IMR-90 (cell line): ENCODE measurements at regions not wholly inside any gene's neighbourhood (a gene's known extent, or its start where the extent isn't known, plus 50 kb on each side); places are given as distances from the start of the nearest gene placed in this dataset.

ENCODE experiments used
- ATAC-seq: fragments of 200-7000 bp; cut with Tn5 transposase; 2 replicates; pipeline ENCODE4 v1.9.1; 2020; ENCODE audit warnings: low read depth, mild to moderate bottlenecking, moderate library complexity
- BruUV-seq: library from RNA; stranded (reverse); fragments of 400-500 nt; replicated peaks from 2 replicates; lab custom pipeline; 2021; lab: Mats Ljungman, UMichigan
- CTCF ChIA-PET: fragments of 300-600 bp; formaldehyde crosslinking; extraction: SDS; loops from one replicate; lab custom pipeline; 2021; ENCODE audit warnings: antibody characterized with exemption; lab: Yijun Ruan, JAX
- POLR2A ChIA-PET: fragments of 300-600 bp; sonication (Branson Sonifier 250); formaldehyde crosslinking; loops from one replicate; lab custom pipeline; 2022; ENCODE audit warnings: antibody characterized with exemption; ENCODE audit not compliant: unreplicated experiment; lab: Charles Lee
- DNase-seq: peaks from one replicate; pipeline ENCODE4 v3.0.0; 2013
- H2AFZ ChIP-seq: replicated peaks from 2 replicates; pipeline ENCODE3; 2013; ENCODE audit warnings: low read length, mild to moderate bottlenecking; ENCODE audit not compliant: poor library complexity
- H2AK5ac ChIP-seq: 2 replicates; pipeline ENCODE4 v1.6.1; 2013; ENCODE audit warnings: low read depth, low read length, inconsistent platforms
- H2AK9ac ChIP-seq: replicated peaks from 2 replicates; pipeline ENCODE3; 2013; ENCODE audit warnings: mild to moderate bottlenecking, low read depth, low read length, moderate library complexity; ENCODE audit not compliant: poor library complexity
- H2BK120ac ChIP-seq: 2 replicates; pipeline ENCODE4 v1.6.1; 2013; ENCODE audit warnings: low read depth, low read length, inconsistent platforms
- H2BK15ac ChIP-seq: 3 replicates; pipeline ENCODE4 v1.6.1; 2013; ENCODE audit warnings: low read depth, low read length, inconsistent platforms
- H2BK20ac ChIP-seq: 2 replicates; pipeline ENCODE4 v1.6.1; 2013; ENCODE audit warnings: low read depth, mild to moderate bottlenecking, inconsistent platforms, low read length, moderate library complexity
- H2BK5ac ChIP-seq: 2 replicates; pipeline ENCODE4 v1.6.1; 2013; ENCODE audit warnings: mild to moderate bottlenecking, low read depth, low read length, inconsistent platforms; ENCODE audit not compliant: poor library complexity, severe bottlenecking
- H3K14ac ChIP-seq: replicated peaks from 2 replicates; pipeline ENCODE4 v1.6.1; 2013; ENCODE audit warnings: low read depth, low read length, inconsistent platforms
- H3K18ac ChIP-seq: 2 replicates; pipeline ENCODE4 v1.6.1; 2013; ENCODE audit warnings: low read depth, low read length, control low read depth
- H3K23ac ChIP-seq: 2 replicates; pipeline ENCODE4 v1.6.1; 2013; ENCODE audit warnings: low read depth, low read length, inconsistent platforms
- H3K27ac ChIP-seq: 2 replicates; pipeline ENCODE4 v1.5.1; 2013; ENCODE audit warnings: mild to moderate bottlenecking, control low read depth, low read length; ENCODE audit not compliant: insufficient read depth
- H3K27me3 ChIP-seq: 2 replicates; pipeline ENCODE4 v1.6.1; 2013; ENCODE audit warnings: low read length; ENCODE audit not compliant: control insufficient read depth, insufficient read depth
- H3K36me3 ChIP-seq: 2 replicates; pipeline ENCODE4 v1.6.1; 2013; ENCODE audit warnings: low read length, mixed read lengths; ENCODE audit not compliant: control insufficient read depth, insufficient read depth
- H3K4ac ChIP-seq: 2 replicates; pipeline ENCODE4 v1.6.1; 2013; ENCODE audit warnings: low read depth, low read length, inconsistent platforms
- H3K4me1 ChIP-seq: 2 replicates; pipeline ENCODE4 v1.6.1; 2013; ENCODE audit warnings: low read length, mixed read lengths; ENCODE audit not compliant: control insufficient read depth, insufficient read depth
- H3K4me2 ChIP-seq: 2 replicates; pipeline ENCODE4 v1.6.1; 2013; ENCODE audit warnings: low read depth, mild to moderate bottlenecking, control low read depth, low read length, moderate library complexity
- H3K4me3 ChIP-seq: 2 replicates; pipeline ENCODE4 v1.5.1; 2013; ENCODE audit warnings: low read depth, mild to moderate bottlenecking, control low read depth, low read length, moderate library complexity; ENCODE audit not compliant: insufficient read depth
- H3K56ac ChIP-seq: 2 replicates; pipeline ENCODE4 v1.6.1; 2013; ENCODE audit warnings: low read length, inconsistent platforms; ENCODE audit not compliant: insufficient read depth; ENCODE audit errors: extremely low read depth
- H3K79me1 ChIP-seq, 2 experiments: 2 replicates each; pipeline ENCODE4 v1.6.1; 2013; ENCODE audit warnings: low read length in 2 of 2, inconsistent platforms in 1 of 2, low read depth in 1 of 2
- H3K9ac ChIP-seq: 2 replicates; pipeline ENCODE4 v1.6.1; 2013; ENCODE audit warnings: low read depth, low read length, control low read depth
- H3K9me1 ChIP-seq: 2 replicates; pipeline ENCODE4 v1.6.1; 2013; ENCODE audit warnings: low read length, inconsistent platforms; ENCODE audit not compliant: insufficient read depth
- H3K9me3 ChIP-seq: 2 replicates; pipeline ENCODE4 v1.6.1; 2013; ENCODE audit warnings: low read length; ENCODE audit not compliant: control insufficient read depth, insufficient read depth
- H4K20me1 ChIP-seq: 2 replicates; pipeline ENCODE4 v1.6.1; 2013; ENCODE audit warnings: low read length, inconsistent platforms; ENCODE audit not compliant: insufficient read depth
- H4K5ac ChIP-seq: 2 replicates; pipeline ENCODE4 v1.6.1; 2013; ENCODE audit warnings: mild to moderate bottlenecking, low read depth, low read length, control low read depth
- H4K8ac ChIP-seq, 2 experiments: 2 replicates each; pipeline ENCODE4 v1.6.1; 2013; ENCODE audit warnings: low read depth in 2 of 2, low read length in 2 of 2, control low read depth in 1 of 2, inconsistent platforms in 1 of 2
- H4K91ac ChIP-seq: 2 replicates; pipeline ENCODE4 v1.6.1; 2013; ENCODE audit warnings: low read depth, low read length, inconsistent platforms; ENCODE audit not compliant: insufficient read depth
- CTCF ChIP-seq: conservative IDR thresholded peaks from 2 replicates; pipeline ENCODE4 v1.5.1; 2012; ENCODE audit warnings: mild to moderate bottlenecking, low read depth, low read length, improper control_type of control experiment
- ELK1 ChIP-seq: fragments of 150-350 bp; IDR thresholded peaks from 2 replicates; pipeline ENCODE4 v1.6.1; 2016; ENCODE audit warnings: low read depth, mild to moderate bottlenecking, low read length, moderate library complexity, borderline replicate concordance
- FOS ChIP-seq: fragments of 150-350 bp; IDR thresholded peaks from 2 replicates; pipeline ENCODE4 v1.6.1; 2016; ENCODE audit warnings: low read depth, low read length
- MAFK ChIP-seq: IDR thresholded peaks from 2 replicates; pipeline ENCODE4 v1.6.1; 2012; ENCODE audit warnings: low read depth, low read length, improper control_type of control experiment
- MAZ ChIP-seq: IDR thresholded peaks from 2 replicates; pipeline ENCODE4 v1.6.1; 2012; ENCODE audit warnings: low read depth, mild to moderate bottlenecking, low read length, improper control_type of control experiment, moderate library complexity, borderline replicate concordance
- MXI1 ChIP-seq: IDR thresholded peaks from 2 replicates; pipeline ENCODE4 v1.6.1; 2012; ENCODE audit warnings: low read depth, mild to moderate bottlenecking, low read length, moderate library complexity, borderline replicate concordance
- NFE2L2 ChIP-seq: fragments of 150-350 bp; IDR thresholded peaks from 2 replicates; pipeline ENCODE4 v1.6.1; 2016; ENCODE audit warnings: low read depth, mild to moderate bottlenecking, low read length
- POLR2A ChIP-seq: IDR thresholded peaks from 2 replicates; pipeline ENCODE4 v1.6.1; 2012; ENCODE audit warnings: mild to moderate bottlenecking, low read depth, low read length
- RAD21 ChIP-seq: IDR thresholded peaks from 2 replicates; pipeline ENCODE4 v1.6.1; 2012; ENCODE audit warnings: low read length, improper control_type of control experiment
- RCOR1 ChIP-seq: IDR thresholded peaks from 2 replicates; pipeline ENCODE4 v1.6.1; 2012; ENCODE audit warnings: mild to moderate bottlenecking, low read length, improper control_type of control experiment; ENCODE audit not compliant: insufficient replicate concordance
- SMC3 ChIP-seq: fragments of 150-350 bp; IDR thresholded peaks from 2 replicates; pipeline ENCODE4 v1.6.1; 2016; ENCODE audit warnings: low read depth, mild to moderate bottlenecking, antibody characterized with exemption, low read length, moderate library complexity
- USF2 ChIP-seq: fragments of 150-350 bp; IDR thresholded peaks from 2 replicates; pipeline ENCODE4 v1.6.1; 2017; ENCODE audit warnings: mild to moderate bottlenecking, antibody characterized with exemption, low read length, low read depth
- WGBS, 2 experiments: methylation state at CpG; one replicate each; pipeline versions ENCODE4 v1.1.5 to v1.1.7; 2013; ENCODE audit warnings: missing lambda C conversion rate in 2 of 2; ENCODE audit not compliant: insufficient read length in 1 of 2; ENCODE audit errors: extremely low coverage in 2 of 2; 5-methylcytosine and 5-hydroxymethylcytosine counted together
- dilution Hi-C: fragments of 300-500 bp; cut with HindIII; formaldehyde crosslinking; loops from one replicate; pipeline ENCODE4 v1.14.3; 2018; ENCODE audit warnings: low sequenced_read_pairs; ENCODE audit not compliant: unreplicated experiment
- in situ Hi-C: fragments of 300-500 bp; cut with MboI; formaldehyde crosslinking; loops from 3 replicates; pipeline ENCODE4 v1.14.3; 2019; ENCODE audit warnings: low sequenced_read_pairs, inconsistent platforms, mixed read lengths
- intact Hi-C: fragments of 100-400 bp; cut with micrococcal nuclease; formaldehyde crosslinking; loops from 2 replicates; pipeline ENCODE4 v1.10.0; 2022

GRCh38 chr17:77429969-77430752 lies 289.4 kb downstream of the SEC14L1 start:
- Histone ChIP-seq H3K18ac (peak overlapping the region; percentile 42; the same call in 1 of the 2 replicates), H2AK9ac (peak overlapping the region; percentile 93), H3K4me3 (no peak overlapping the region), H2BK120ac (peak overlapping the region; percentile 89), H3K9ac (peak overlapping the region; percentile 42; the same call in 1 of the 2 replicates), H3K4ac (peak overlapping the region; percentile 98), H3K4me1 (peaks cover 76% of the 10 kb centered on the region), H3K14ac (peak overlapping the region; percentile 93; the same call in 1 of the 2 replicates), H2AK5ac (peak overlapping the region; percentile 98), H4K5ac (no peak overlapping the region), H4K91ac (peak overlapping the region; percentile 98), H3K9me1 (peaks cover 47% of the 10 kb centered on the region), H3K56ac (peak overlapping the region; percentile 77; the same call in 1 of the 2 replicates), H3K27ac (peak overlapping the region; percentile 90), H4K8ac (peak overlapping the region; percentile 63 to 94), H3K23ac (peak overlapping the region; percentile 93), H3K27me3 (no peaks in the 10 kb centered on the region), H2BK15ac (peak overlapping the region; percentile 72; the same call in 1 of the 3 replicates), H2BK20ac (peak overlapping the region; percentile 82), H3K9me3 (no peaks in the 10 kb centered on the region), H3K4me2 (no peak overlapping the region), H4K20me1 (peaks cover 88% of the 10 kb centered on the region), H3K79me1 (peaks cover 40 to 96% of the 10 kb centered on the region in 2 experiments), H2AFZ (peak overlapping the region; percentile 74), H2BK5ac (peak overlapping the region; percentile 93), H3K36me3 (peaks cover 11% of the 10 kb centered on the region; the same call in 1 of the 2 replicates)
- dilution Hi-C loops (no loop called here), intact Hi-C loops (loop anchor here (1.0 to 5.0 kb wide), 5 partner anchors 23 to 582 kb away; no protein-coding TSS in a partner anchor), in situ Hi-C loops (loop anchor here (5.0 kb wide), 2 partner anchors 62 to 108 kb away; no protein-coding TSS in a partner anchor)
- CTCF ChIA-PET: interaction anchor here (0.5 to 1.8 kb wide), 11 partner anchors 9 to 107 kb away, joined by 3 to 6 read pairs (median 4); no protein-coding TSS in a partner anchor
- POLR2A ChIA-PET: interaction anchor here (0.5 kb wide), 1 partner anchor 528 kb away, joined by 3 read pairs; no protein-coding TSS in a partner anchor
- WGBS, 2 experiments: 0% methylated on average over 1 of the region's 16 CpGs; no CpG with 5 or more reads in 1 of the 2 experiments
- peak; percentile 77 for ATAC-seq
- BruUV-seq: no TSS peak
- peak; percentile 99 for DNase-seq
- TF ChIP-seq MAFK (no peak; the same call in 1 of the 2 replicates), MXI1 (peak; percentile 88), SMC3 (peak; percentile 83), USF2 (peak; percentile 40; the same call in 1 of the 2 replicates), FOS (peak; percentile 92), RAD21 (peak; percentile 87), RCOR1 (no peak), CTCF (peak; percentile 96), NFE2L2 (peak; percentile 30; the same call in 1 of the 2 replicates), MAZ (peak; percentile 99), POLR2A (peak; percentile 40; the same call in 1 of the 2 replicates), ELK1 (no peak)
